HG03025 (cell line): ENCODE measurements at regions not wholly inside any gene's neighbourhood (a gene's known extent, or its start where the extent isn't known, plus 50 kb on each side); places are given as distances from the start of the nearest gene placed in this dataset.

Experiments
- ATAC-seq: cut with Tn5 transposase; IDR thresholded peaks from one replicate; pipeline ENCODE4 v1.9.1; 2021; ENCODE audit warnings: mild to moderate bottlenecking, moderate library complexity; ENCODE audit not compliant: unreplicated experiment, low FRiP score

GRCh38 chr11:26072614-26073153 lies 259.2 kb upstream of the ANO3 start:
- no peak for ATAC-seq

- no peak for ATAC-seq
These were observed 258.3 kb upstream of the ANO3 start for GRCh38 chr11:26073646-26074045.

- ATAC-seq = no peak
These were observed 255.5 kb upstream of the ANO3 start for GRCh38 chr11:26076233-26076990.

GRCh38 chr11:26078231-26078821 lies 253.6 kb upstream of the ANO3 start:
- peak; percentile 68 for ATAC-seq

- no peak for ATAC-seq
These were observed 247.6 kb upstream of the ANO3 start for GRCh38 chr11:26084313-26084712.

- ATAC-seq = no peak
These were observed 245.9 kb upstream of the ANO3 start for GRCh38 chr11:26086028-26086427.

DNA sequence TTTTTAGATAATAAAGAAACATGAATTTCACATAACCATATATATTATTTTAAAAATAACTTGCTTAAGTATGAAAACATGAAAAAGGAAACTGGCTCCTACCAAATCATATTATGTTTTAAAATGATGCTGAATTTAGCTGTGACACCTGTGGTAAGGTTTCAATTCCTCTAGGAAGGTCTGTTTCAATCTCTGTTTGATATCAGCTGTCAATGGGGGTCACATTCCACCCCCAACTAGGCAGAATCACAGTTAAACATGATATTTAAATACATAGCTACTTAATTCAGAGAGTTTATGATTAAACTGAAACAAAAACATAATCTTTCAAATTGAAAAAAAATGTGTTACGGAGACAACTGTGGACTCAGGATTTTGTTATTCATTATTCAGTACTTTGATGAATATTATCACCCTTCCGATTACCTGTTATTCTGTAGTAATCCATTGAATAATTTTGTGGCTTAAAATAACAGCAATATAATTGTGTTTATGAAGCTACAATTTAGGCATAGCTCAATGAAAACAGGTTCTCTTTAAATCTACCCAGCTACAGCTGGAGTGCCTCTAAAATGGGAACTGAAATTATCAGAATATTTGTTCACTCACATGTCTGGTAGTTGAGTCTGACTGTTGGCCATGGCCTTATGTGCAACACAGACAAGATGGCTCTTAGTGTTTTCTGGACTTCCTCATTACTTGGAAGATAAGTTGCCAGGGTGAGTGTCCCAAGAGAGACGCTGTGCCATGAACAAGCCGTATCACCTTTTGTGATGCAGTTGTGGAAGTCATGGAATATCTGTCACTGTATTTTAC lies 244.6 kb upstream of the ANO3 start:
- peak; percentile 96 for ATAC-seq

DNA sequence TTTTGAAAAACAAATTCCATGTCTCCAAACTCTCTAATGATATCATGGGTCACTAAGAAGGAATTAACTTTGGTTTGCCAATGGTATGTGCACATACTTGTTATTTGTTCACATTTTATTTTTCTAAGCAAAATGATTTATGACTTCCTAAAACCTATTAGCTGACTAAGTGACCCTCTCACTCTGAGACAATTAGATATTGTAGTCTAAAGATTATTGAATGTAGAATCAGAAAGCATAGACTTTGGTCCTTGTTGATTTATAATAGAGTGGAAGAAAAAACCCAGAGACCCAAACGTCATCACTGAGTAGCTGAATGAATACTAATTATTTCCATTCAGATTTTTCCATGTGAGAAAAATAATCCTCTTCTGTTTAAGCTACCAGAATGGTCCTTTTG lies 243.5 kb upstream of the ANO3 start:
- ATAC-seq = no peak

DNA sequence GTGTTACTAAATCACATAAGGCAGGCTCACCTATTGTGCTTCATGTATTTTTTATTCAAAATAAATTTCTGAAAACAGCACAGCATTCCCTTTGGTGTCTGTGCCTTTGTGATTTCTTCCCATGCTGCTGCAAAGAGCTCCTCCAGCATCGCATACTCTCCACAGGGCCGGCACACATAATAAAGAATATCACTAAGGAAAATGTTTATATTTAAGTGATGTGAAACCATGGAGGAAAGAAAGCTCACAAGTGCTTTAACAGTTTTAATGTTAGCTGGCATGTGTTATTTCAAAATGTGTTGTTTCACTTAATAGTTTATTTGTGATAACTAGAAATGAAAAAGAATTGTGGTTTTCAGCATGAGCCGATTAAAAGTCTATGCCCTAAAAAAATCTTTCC lies 241.3 kb upstream of the ANO3 start:
- ATAC-seq = no peak

GRCh38 chr11:26093206-26093605 lies 238.7 kb upstream of the ANO3 start:
- ATAC-seq = no peak

DNA sequence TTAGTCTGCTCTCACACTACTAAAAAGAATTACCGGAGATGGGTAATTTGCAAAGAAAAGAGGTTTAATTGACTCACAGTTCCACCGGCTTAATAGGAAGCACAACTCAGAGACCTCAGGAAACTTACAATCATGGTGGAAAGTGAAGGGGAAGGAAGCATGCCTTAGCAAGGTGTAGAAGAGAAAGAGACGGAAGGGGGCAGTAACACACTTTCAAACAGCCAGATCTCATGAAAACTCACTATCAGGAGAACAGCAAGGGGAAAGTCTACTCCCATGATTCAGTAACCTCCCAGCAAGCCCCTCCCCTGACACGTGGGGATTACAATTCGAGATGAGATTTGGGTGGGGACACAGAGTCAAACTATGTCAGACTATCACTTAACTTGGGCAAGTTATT lies 236.6 kb upstream of the ANO3 start:
- ATAC-seq = no peak

GRCh38 chr11:26096451-26096850 lies 235.5 kb upstream of the ANO3 start:
- no peak for ATAC-seq

- no peak for ATAC-seq
These were observed 229.6 kb upstream of the ANO3 start for GRCh38 chr11:26102325-26102724.

DNA sequence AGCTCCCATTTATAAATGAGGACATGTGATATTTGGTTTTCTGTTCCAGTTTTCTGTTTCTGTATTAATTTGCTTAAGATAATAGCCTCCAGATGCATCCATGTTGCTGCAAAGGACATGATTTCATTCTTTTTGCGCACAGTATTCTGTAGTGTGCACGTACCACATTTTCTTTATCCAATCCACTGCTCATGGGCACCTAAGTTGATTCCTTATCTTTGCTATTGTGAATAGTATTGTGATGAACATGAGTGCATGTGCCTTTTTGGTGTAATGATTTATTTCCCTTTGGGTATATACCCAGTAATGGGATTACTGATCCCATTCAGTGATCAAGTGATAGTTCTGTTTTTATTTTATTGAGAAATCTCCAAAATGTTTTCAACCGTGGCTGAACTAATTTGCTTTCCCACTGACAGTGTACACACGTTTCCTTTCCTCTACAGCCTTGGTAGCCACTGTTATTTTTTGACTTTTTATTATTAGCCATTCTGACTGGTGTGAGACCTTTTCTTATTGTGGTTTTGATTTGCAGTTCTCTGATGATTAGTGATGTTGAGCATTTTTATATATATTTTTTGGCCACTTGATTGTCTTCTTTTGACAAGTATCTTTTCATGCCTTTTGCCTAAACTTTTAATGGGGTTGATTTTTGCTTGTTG lies 226.0 kb upstream of the ANO3 start:
- ATAC-seq = no peak

GRCh38 chr11:26106726-26107125 lies 225.2 kb upstream of the ANO3 start:
- ATAC-seq = no peak

DNA sequence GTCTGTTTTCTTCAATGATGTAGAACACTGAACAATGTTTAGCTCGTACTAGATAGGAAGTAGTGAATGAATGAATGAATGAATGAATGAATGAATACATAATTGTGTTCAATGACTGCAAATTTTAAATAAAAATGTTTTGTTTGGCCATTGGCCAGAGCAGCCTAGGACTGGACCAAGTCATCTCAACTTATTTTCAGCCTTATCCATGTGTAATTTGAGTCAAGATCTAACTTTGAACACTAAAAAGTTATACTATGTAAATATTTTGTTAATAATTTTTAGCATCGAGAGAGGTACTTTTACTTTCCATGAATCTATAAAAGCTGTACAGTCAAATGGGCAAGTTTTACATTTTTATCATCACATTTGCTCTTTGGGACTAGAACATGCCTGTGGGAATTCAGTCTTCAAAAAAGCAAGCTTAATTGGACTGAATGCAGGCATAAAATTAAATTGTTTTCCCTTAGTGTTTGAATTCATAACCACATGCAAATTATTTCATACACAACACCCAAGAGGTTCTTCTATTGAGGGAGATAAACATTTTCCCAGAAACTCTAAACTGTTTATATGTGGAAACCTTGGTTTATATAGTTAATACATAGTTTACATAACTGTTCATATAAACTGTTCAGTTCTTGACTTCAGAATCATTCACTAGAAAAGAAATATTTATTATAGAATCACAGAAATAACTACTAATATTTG lies 222.1 kb upstream of the ANO3 start:
- no peak for ATAC-seq

GRCh38 chr11:26112264-26112663 lies 219.7 kb upstream of the ANO3 start:
- peak; percentile 49 for ATAC-seq

- ATAC-seq = no peak
These were observed 210.5 kb upstream of the ANO3 start for GRCh38 chr11:26121466-26121865.

DNA sequence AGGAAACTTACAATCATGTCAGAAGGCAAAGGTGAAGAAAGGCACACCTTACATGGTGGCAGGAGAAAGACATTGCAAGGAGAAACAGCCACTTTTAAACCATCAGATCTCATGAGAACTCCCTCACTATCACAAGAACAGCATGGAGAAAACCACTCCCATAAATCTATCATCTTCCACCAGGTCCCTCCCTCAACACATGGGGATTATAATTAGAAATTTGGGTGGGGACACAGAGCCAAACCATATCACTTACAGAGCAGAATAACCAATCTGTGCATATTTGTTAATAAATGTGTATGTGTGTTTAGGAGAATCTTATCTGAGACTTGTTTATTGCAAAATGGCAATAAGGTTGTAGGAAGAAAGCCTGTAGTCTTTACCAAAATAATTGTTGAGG lies 205.2 kb upstream of the ANO3 start:
- ATAC-seq = no peak

- no peak for ATAC-seq
These were observed 204.6 kb upstream of the ANO3 start for GRCh38 chr11:26127336-26127735.
